Gastroesophageal sphincter (tissue), 3 donors: ENCODE measurements at regions not wholly inside any gene's neighbourhood (a gene's known extent, or its start where the extent isn't known, plus 50 kb on each side); places are given as distances from the start of the nearest gene placed in this dataset.

Source experiments
- CTCF ChIP-seq, 4 experiments: fragments of 200-600 bp in 2 of 4; fragments of 450-650 bp in 2 of 4; sonication (generic) in 1 of 4; IDR thresholded peaks; one replicate each; pipeline ENCODE4 v1.5.1; 2017 to 2019; ENCODE audit warnings: antibody characterized with exemption in 4 of 4, mild to moderate bottlenecking in 2 of 4, moderate library complexity in 2 of 4
- EP300 ChIP-seq: sonication (generic); formaldehyde crosslinking; IDR thresholded peaks from one replicate; pipeline ENCODE4 v1.6.1; 2017; ENCODE audit warnings: antibody characterized with exemption, mild to moderate bottlenecking
- POLR2A ChIP-seq, 2 donors: fragments of 450-650 bp; IDR thresholded peaks; one replicate each; pipeline ENCODE4 v1.6.1; 2017; ENCODE audit warnings: antibody characterized with exemption in 2 of 2, mild to moderate bottlenecking in 2 of 2, moderate library complexity in 1 of 2
- POLR2AphosphoS5 ChIP-seq: sonication (generic); formaldehyde crosslinking; IDR thresholded peaks from one replicate; pipeline ENCODE4 v1.6.1; 2017; ENCODE audit warnings: antibody characterized with exemption

- no peak for TF ChIP-seq CTCF (IDR thresholded peaks at IDR 0.05)
- TF ChIP-seq POLR2A (IDR thresholded peaks at IDR 0.05) = no peak
- no peak for TF ChIP-seq EP300
- TF ChIP-seq POLR2AphosphoS5 = no peak
These were observed 142.4 kb upstream of the ANKRD50 start for GRCh38 chr4:124854968-124855367.
